HG02610 (cell line): ENCODE measurements at regions not wholly inside any gene's neighbourhood (a gene's known extent, or its start where the extent isn't known, plus 50 kb on each side); places are given as distances from the start of the nearest gene placed in this dataset.

Experiments
- ATAC-seq: cut with Tn5 transposase; IDR thresholded peaks from one replicate; pipeline ENCODE4 v1.9.1; 2021; ENCODE audit warnings: mild to moderate bottlenecking, moderate library complexity; ENCODE audit not compliant: unreplicated experiment

GRCh38 chr9:91065231-91066041, 263.8 kb downstream of the SYK start:
- ATAC-seq = no peak

DNA sequence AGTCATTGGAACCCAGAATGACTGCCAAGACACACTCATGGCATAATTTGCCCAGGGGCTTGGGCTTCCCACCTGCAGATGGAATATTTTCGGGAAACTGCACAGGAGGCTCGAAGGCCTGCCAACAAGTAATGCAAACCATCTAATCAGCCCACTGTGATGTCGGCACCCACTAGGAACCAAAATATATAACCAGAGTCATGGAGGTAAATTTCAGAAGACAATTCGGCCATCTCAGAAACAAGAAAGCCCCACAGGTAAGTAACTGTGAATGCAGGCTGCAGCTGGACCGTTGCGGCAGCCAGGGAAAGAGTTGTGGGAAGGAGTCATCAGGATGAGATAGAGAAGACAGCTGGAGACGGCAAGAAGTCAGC, 264.4 kb downstream of the SYK start:
- ATAC-seq = no peak

GRCh38 chr9:91066856-91067255, 265.2 kb downstream of the SYK start:
- no peak for ATAC-seq

GRCh38 chr9:91067306-91067860, 265.8 kb downstream of the SYK start:
- no peak for ATAC-seq

DNA sequence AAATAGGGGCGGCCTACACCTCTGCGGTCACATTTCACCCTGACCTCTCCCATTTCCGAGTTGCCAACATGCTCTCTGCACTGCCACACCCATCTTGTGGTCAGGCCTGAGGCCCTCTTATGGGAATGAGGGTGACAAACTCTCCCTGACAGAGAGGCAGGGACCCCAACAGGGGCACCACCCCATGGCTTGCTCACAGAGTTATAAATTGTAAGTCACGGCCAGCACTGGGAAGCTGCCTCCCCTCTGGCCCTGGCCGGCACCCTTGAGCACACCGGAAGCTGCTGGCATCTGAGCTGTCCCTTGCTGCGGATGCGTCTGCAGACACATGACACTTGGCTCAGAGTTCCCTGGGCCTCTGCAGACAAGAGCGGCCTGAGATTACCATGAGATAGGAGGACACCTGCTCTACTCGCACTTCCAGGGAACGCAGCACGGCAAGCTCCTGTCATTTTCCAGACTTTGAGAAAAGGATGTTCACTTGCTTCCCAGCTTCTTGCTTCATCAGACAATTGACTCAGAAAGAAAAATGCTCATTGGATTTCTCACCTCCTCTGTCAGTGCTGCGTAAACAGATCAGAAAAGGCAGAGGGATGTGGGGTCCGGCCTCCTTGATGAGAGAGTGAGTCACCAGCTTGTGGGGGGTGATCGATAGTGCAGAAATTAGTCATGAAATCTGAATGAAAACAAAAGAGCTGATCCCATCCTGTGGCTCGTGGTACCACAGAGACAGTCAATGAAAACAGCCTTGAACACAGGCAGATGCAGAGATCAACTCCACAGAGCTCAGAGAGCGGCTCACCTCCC, 269.8 kb downstream of the SYK start:
- ATAC-seq = no peak

GRCh38 chr9:91073049-91073810, 271.6 kb downstream of the SYK start:
- no peak for ATAC-seq

DNA sequence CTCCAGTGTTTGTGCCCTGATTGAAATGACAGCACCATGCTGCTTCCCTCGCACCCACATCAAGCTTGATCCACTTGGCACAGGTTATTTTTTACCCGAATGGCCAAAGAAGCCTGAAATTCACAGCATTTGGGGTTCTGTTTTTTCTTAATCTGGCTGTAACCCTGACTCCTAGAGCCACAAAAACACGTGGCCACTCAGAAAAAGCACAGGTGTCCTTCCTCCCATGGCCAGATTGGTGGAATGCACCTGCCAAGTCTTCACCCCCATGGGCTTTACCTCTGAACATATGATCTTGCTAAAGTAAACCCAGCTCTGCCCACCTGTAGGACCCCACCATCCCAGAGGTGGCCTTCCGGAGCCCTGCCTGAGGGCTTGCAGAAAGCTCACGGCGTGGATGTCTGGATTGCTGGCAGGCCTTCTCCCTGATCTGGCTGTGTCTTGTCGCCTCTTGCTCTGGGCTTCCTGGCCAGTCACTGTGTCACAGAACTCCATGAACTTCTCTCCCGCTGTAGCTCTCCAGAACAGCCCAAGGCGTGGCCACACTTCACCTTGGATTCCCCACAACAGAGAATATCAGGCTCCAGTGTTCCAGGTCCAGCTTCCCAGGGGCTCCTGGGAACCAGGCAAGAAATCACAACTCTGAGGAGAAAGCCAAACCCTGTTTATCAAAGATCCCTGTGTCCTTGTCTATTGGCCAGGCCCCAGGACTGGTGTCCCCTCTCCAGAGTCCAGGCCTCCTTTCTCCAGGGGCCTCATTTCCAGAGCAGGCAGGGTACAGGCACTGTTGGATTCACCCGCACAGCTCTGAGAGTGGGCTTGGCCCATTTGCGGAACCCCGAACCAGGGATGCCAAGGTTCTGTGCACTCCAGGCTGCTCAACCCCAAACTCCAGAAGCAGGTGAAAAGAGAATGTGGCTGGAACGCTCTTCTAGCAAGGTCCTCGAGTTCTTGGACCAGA, 272.5 kb downstream of the SYK start:
- ATAC-seq = no peak

DNA sequence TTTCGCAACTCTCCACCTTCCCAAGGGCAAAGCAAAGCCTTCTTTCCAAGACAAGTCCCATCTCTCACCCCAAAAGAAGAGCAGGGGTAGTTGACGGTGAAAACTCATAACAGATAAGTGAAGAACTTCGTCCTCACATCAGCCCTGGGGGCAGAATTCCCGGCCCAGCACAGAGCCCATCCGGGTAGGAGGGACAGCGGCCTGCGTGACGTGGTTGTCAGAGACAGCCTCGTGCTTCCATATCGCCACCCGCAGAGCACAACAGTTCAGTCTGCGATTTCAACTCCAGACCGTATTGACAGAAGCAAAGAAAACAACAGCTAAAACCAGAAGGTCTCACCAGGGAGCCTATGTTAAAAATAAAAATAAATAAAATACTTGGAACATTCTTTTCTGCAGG, 273.2 kb downstream of the SYK start:
- ATAC-seq = no peak

GRCh38 chr9:91075279-91075678, 273.7 kb downstream of the SYK start:
- no peak for ATAC-seq

GRCh38 chr9:91077624-91078368, 276.2 kb downstream of the SYK start:
- no peak for ATAC-seq

DNA sequence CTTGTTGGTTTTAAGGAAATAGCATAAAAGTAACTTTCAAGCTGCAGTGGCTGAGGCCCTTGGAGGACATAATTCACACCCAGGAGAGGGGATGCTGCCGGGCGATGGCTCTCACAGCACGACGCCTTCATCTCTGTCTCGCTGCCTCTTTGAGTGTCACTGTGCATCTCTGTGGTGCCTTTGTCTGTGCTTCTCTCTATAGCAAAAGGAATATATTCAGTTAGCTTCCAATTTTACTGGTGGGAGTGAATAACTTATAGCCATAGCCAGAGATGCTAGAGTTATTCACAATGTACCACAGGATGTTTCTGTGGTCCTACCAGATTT, 276.7 kb downstream of the SYK start:
- no peak for ATAC-seq

GRCh38 chr9:91082731-91083130, 279.0 kb downstream of the AUH start:
- ATAC-seq = no peak

DNA sequence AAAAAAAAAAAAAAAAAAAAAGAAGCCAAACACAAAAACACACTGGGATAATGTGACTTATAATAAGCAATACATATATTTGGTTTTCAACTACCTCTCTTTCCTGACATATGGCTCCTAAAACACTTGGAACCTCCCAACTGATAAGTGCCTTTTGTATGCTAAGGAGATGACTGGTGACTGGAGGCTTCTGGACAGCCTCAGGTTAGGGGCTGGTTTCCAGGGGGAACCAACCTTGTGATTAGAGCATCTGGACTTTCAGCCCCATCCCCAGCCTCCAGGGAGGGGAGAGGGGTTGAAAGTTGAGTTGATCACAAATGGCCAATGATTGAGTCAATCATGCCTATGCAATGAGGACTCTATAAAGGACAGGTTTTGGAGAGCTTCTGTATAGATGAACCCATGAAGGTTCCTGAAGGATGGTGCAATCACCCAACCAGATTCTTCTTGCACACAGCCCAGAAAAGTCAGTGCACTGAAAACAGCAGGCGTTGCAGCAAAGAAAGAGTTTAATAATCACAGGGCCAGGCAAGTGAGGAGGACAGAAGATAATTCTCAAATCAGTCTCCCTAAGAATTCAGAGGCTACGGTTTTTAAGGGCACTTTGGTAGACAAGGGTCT, 276.7 kb downstream of the AUH start:
- ATAC-seq = no peak

GRCh38 chr9:91085517-91086291, 276.0 kb downstream of the AUH start:
- no peak for ATAC-seq

GRCh38 chr9:91086657-91087461, 274.9 kb downstream of the AUH start:
- ATAC-seq = no peak

- ATAC-seq = no peak
Observed at GRCh38 chr9:91087462-91087759, 274.3 kb downstream of the AUH start.

DNA sequence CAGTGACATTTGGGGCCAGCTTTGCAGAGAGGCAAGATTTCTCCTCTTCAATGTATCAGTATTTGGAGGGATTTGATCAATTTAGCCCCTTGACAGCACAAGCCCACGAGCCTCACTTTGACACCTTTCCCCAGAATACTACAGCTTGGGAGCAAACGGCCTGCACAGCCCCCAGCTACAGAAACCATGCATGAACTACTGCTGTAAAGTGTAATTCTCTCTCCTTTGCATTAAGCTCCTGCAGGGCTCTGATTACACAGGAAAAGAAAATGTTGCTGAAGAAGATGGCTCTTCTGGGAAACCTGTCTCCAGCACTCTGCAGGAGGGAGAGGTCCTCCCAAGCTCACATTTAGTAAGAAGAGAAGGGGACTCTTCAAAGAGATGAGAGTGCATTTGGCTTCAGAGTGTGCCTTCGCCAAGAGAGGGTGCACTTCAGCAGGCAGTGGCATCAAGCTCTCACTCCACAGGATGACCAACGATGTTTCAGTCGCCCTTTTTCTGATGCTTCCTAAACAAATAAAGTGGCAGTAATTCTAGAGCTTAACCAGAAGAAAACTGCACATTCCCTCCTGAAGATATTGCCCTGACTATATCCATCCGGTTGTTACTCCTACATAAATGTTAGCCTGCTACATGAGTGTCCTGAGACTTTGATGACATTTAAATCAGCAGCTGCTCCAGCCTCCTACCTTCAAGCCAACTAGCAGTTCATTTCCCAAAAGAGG, 272.2 kb downstream of the AUH start:
- ATAC-seq = no peak
